ENCODE measurements at regions not wholly inside any gene's neighbourhood (a gene's known extent, or its start where the extent isn't known, plus 50 kb on each side); places are given as distances from the start of the nearest gene placed in this dataset.

GRCh38 chrX:14193547-14193946 is 163.9 kb upstream of the GEMIN8 start:
- H3K9ac ChIP-seq (replicated peaks; ENCODE audit: extremely low read depth, insufficient read depth, low read length) = no peak overlapping the region
- no peaks in the 10 kb centered on the region for H3K79me2 ChIP-seq (ENCODE audit: control insufficient read depth, insufficient read depth, low read length)
- no peaks in the 10 kb centered on the region for H3K9me3 ChIP-seq (replicated peaks; ENCODE audit: control insufficient read depth, insufficient read depth, low read length)
- H2AFZ ChIP-seq (ENCODE audit: low read depth, low read length) = no peak overlapping the region
- no peaks in the 10 kb centered on the region for H3K27me3 ChIP-seq (ENCODE audit: control insufficient read depth in 2 of 2, insufficient read depth in 2 of 2, low read length in 2 of 2)
- H3K9me1 ChIP-seq (replicated peaks; ENCODE audit: control insufficient read depth, extremely low read depth, insufficient read depth, low read length) = no peaks in the 10 kb centered on the region
- intact Hi-C loops (cut with micrococcal nuclease) = no loop called here
- H3K4me3 ChIP-seq (replicated peaks in 1 of 3; ENCODE audit: insufficient read depth in 1 of 3, low read depth in 1 of 3, low read length in 3 of 3) = no peak overlapping the region
- H3K4me1 ChIP-seq (ENCODE audit: control insufficient read depth, extremely low read depth, insufficient read depth, low read length) = no peaks in the 10 kb centered on the region
- no peak for TF ChIP-seq FOS (IDR thresholded peaks at IDR 0.05; ENCODE audit: borderline replicate concordance, insufficient read depth, low read length)
- no peak for TF ChIP-seq EZH2 (IDR thresholded peaks at IDR 0.05; ENCODE audit: borderline replicate concordance, low read depth, low read length, severe bottlenecking)
- TF ChIP-seq JUN (IDR thresholded peaks at IDR 0.05; ENCODE audit: borderline replicate concordance, insufficient read depth, insufficient read length, low read depth) = no peak
- no peak for TF ChIP-seq GATA2 (IDR thresholded peaks at IDR 0.05; ENCODE audit: insufficient read depth, insufficient read length, low read depth, low read length)
- TF ChIP-seq POLR2A (IDR thresholded peaks at IDR 0.05; ENCODE audit: low read depth, low read length) = no peak
- no peak for TF ChIP-seq MAX (IDR thresholded peaks at IDR 0.05; ENCODE audit: insufficient read depth, insufficient read length)
- no peak for TF ChIP-seq POLR2AphosphoS5 (IDR thresholded peaks at IDR 0.05; ENCODE audit: insufficient read depth, low read depth, low read length)
- no peak for TF ChIP-seq MYC (IDR thresholded peaks at IDR 0.05; ENCODE audit: low read depth, low read length)
- no peak for TF ChIP-seq CTCF (IDR thresholded peaks at IDR 0.05; ENCODE audit: extremely low read depth in 1 of 2, insufficient read depth in 1 of 2, low read depth in 1 of 2, low read length in 2 of 2)
- ChIA-PET POLR2A (no interaction called here), CTCF (no interaction called here)
- H3K27ac ChIP-seq (ENCODE audit: insufficient read depth, low read depth, low read length) = no peak overlapping the region
- FAIRE-seq (no peak), DNase-seq (ENCODE audit: low read depth, low spot score) (no peak)
- no TSS peak for BruUV-seq (replicated peaks)
- dilution Hi-C loops (cut with MboI; ENCODE audit: extremely low pct_ligation_motif_present, low sequenced_read_pairs) = no loop called here
- no peak overlapping the region for H3K4me2 ChIP-seq (ENCODE audit: insufficient read depth, low read length)
- no peaks in the 10 kb centered on the region for H4K20me1 ChIP-seq (replicated peaks; ENCODE audit: control insufficient read depth, extremely low read depth, insufficient read depth, low read length)
- H3K36me3 ChIP-seq (ENCODE audit: control insufficient read depth in 2 of 2, extremely low read depth in 1 of 2, insufficient read depth in 2 of 2, low read length in 2 of 2) = no peaks in the 10 kb centered on the region

Data from endothelial cell of umbilical vein (primary cell).